ENCODE measurements at regions not wholly inside any gene's neighbourhood (a gene's known extent, or its start where the extent isn't known, plus 50 kb on each side); places are given as distances from the start of the nearest gene placed in this dataset.

GRCh38 chr5:96134886-96135285, 173.2 kb upstream of the ELL2 start:
- TF ChIP-seq POLR2AphosphoS5 (IDR thresholded peaks at IDR 0.05; ENCODE audit: low read length) (no peak), E2F8 (IDR thresholded peaks at IDR 0.05; ENCODE audit: low read depth, partially characterized antibody) (no peak), ZZZ3 (IDR thresholded peaks at IDR 0.05; ENCODE audit: control insufficient read depth, insufficient read length, low read depth) (no peak), SUPT20H (IDR thresholded peaks at IDR 0.05; ENCODE audit: borderline replicate concordance, control insufficient read depth, low read depth, low read length) (no peak), MAX (IDR thresholded peaks at IDR 0.05; ENCODE audit: low read depth, low read length) (no peak), ATF7 (IDR thresholded peaks at IDR 0.05; ENCODE audit: low read depth) (no peak), SUZ12 (IDR thresholded peaks at IDR 0.05; ENCODE audit: unreplicated experiment) (no peak), CTCF (IDR thresholded peaks at IDR 0.05 in 2 of 3, conservative IDR thresholded peaks at IDR 0.05 in 1 of 3; ENCODE audit: control insufficient read depth in 2 of 3, extremely low read depth in 1 of 3, insufficient read depth in 1 of 3, low read depth in 3 of 3, low read length in 3 of 3) (no peak), BCLAF1 (IDR thresholded peaks at IDR 0.05) (no peak), POU2F2 (IDR thresholded peaks at IDR 0.05; ENCODE audit: borderline replicate concordance, low read depth, low read length) (no peak), CREM (IDR thresholded peaks at IDR 0.05; ENCODE audit: low read depth) (no peak), FOXM1 (IDR thresholded peaks at IDR 0.05; ENCODE audit: low read depth, low read length) (no peak), NR2C1 (IDR thresholded peaks at IDR 0.05) (no peak), RFX5 (IDR thresholded peaks at IDR 0.05; ENCODE audit: low read depth, low read length) (no peak)
- no peaks in the 10 kb centered on the region for H3K4me1 ChIP-seq (ENCODE audit: control insufficient read depth, insufficient read depth, low read length)
- no peak overlapping the region for H3K27ac ChIP-seq (ENCODE audit: control insufficient read depth, insufficient read depth)
- H4K20me1 ChIP-seq (ENCODE audit: control insufficient read depth, insufficient read depth), result no peaks in the 10 kb centered on the region
- H3K9ac ChIP-seq (ENCODE audit: control insufficient read depth, insufficient read depth, low read length), result no peak overlapping the region
- no peaks in the 10 kb centered on the region for H3K36me3 ChIP-seq (ENCODE audit: control insufficient read depth in 2 of 2, insufficient read depth in 2 of 2, low read length in 1 of 2)
- ChIA-PET SMC1A (ENCODE audit: uncharacterized antibody, unreplicated experiment) (no interaction called here), CTCF (interaction anchor here (0.5 kb wide), 1 partner anchor 465 kb away, joined by 3 read pairs; no protein-coding TSS in a partner anchor), POLR2A (no interaction called here), RAD21 (ENCODE audit: unreplicated experiment) (no interaction called here)
- in situ Hi-C loops (cut with MboI) (no loop called here), intact Hi-C loops (cut with micrococcal nuclease; ENCODE audit: unreplicated experiment) (no loop called here)
- H3K4me2 ChIP-seq (ENCODE audit: control insufficient read depth, insufficient read depth), result no peak overlapping the region
- FAIRE-seq (no peak), DNase-seq (ENCODE audit: low read depth, low spot score) (no peak), ATAC-seq (no peak)
- 77% methylated on average over 3 of the region's 3 CpGs for WGBS (ENCODE audit: insufficient coverage, insufficient replicate concordance, low lambda C conversion rate, missing lambda C conversion rate)
- BruUV-seq (replicated peaks), result no TSS peak
- H3K27me3 ChIP-seq (replicated peaks in 1 of 2; ENCODE audit: control insufficient read depth in 2 of 2, insufficient read depth in 2 of 2, low read length in 1 of 2), result no peaks in the 10 kb centered on the region
- no peak overlapping the region for H2AFZ ChIP-seq (ENCODE audit: control insufficient read depth, low read depth, low read length)
- no peaks in the 10 kb centered on the region for H3K79me2 ChIP-seq (ENCODE audit: control insufficient read depth, insufficient read depth, low read length)
- no peak overlapping the region for H3K4me3 ChIP-seq
- H3K9me3 ChIP-seq (replicated peaks; ENCODE audit: control insufficient read depth, insufficient read depth, low read length), result no peaks in the 10 kb centered on the region
